GM19372 (cell line): ENCODE measurements at regions not wholly inside any gene's neighbourhood (a gene's known extent, or its start where the extent isn't known, plus 50 kb on each side); places are given as distances from the start of the nearest gene placed in this dataset.

Experiments used
- ATAC-seq: cut with Tn5 transposase; IDR thresholded peaks from one replicate; pipeline ENCODE4 v1.9.1; 2021; ENCODE audit warnings: mild to moderate bottlenecking, low read depth, moderate library complexity; ENCODE audit not compliant: unreplicated experiment

- peak; percentile 65 for ATAC-seq
Observed at GRCh38 chr11:87972133-87972532, 203.1 kb downstream of the RAB38 start.

GRCh38 chr11:87971354-87971753, 203.9 kb downstream of the RAB38 start:
- no peak for ATAC-seq

- ATAC-seq, result no peak
Observed at GRCh38 chr11:87970762-87971161, 204.5 kb downstream of the RAB38 start.

- ATAC-seq, result no peak
Observed at GRCh38 chr11:87967459-87967858, 207.8 kb downstream of the RAB38 start.

- no peak for ATAC-seq
Observed at GRCh38 chr11:87966694-87967093, 208.5 kb downstream of the RAB38 start.

GRCh38 chr11:87966216-87966615, 209.0 kb downstream of the RAB38 start:
- no peak for ATAC-seq

- no peak for ATAC-seq
Observed at GRCh38 chr11:87961606-87962005, 213.6 kb downstream of the RAB38 start.

GRCh38 chr11:87957961-87958360, 217.3 kb downstream of the RAB38 start:
- no peak for ATAC-seq

- ATAC-seq, result no peak
Observed at GRCh38 chr11:87954476-87954875, 220.8 kb downstream of the RAB38 start.

GRCh38 chr11:87942786-87943185, 232.5 kb downstream of the RAB38 start:
- ATAC-seq, result no peak

GRCh38 chr11:87934182-87934581, 241.1 kb downstream of the RAB38 start:
- no peak for ATAC-seq

GRCh38 chr11:87926250-87926970, 248.8 kb downstream of the RAB38 start:
- ATAC-seq, result no peak

GRCh38 chr11:87924125-87924524, 251.1 kb downstream of the RAB38 start:
- ATAC-seq, result no peak

- ATAC-seq, result no peak
Observed at GRCh38 chr11:87917111-87917510, 258.1 kb downstream of the RAB38 start.

- no peak for ATAC-seq
Observed at GRCh38 chr11:87909178-87909577, 266.1 kb downstream of the RAB38 start.

- no peak for ATAC-seq
Observed at GRCh38 chr11:87908086-87908485, 267.2 kb downstream of the RAB38 start.

GRCh38 chr11:87903345-87903744, 271.9 kb downstream of the RAB38 start:
- ATAC-seq, result no peak

- ATAC-seq, result no peak
Observed at GRCh38 chr11:87901341-87901740, 273.9 kb downstream of the RAB38 start.

GRCh38 chr11:87897921-87898320, 277.3 kb downstream of the RAB38 start:
- no peak for ATAC-seq

- no peak for ATAC-seq
Observed at GRCh38 chr11:87897071-87897470, 278.2 kb downstream of the RAB38 start.

- no peak for ATAC-seq
Observed at GRCh38 chr11:87894961-87895360, 280.3 kb downstream of the RAB38 start.

GRCh38 chr11:87892291-87892690, 283.0 kb downstream of the RAB38 start:
- ATAC-seq, result no peak

GRCh38 chr11:87889126-87889525, 286.1 kb downstream of the RAB38 start:
- ATAC-seq, result no peak
